ENCODE measurements at regions not wholly inside any gene's neighbourhood (a gene's known extent, or its start where the extent isn't known, plus 50 kb on each side); places are given as distances from the start of the nearest gene placed in this dataset.
"Not testable (repeated sequence)": the region's sequence is repeated elsewhere in the genome, so short reads cannot be mapped to it uniquely, and the experiment has no call there.

DNA sequence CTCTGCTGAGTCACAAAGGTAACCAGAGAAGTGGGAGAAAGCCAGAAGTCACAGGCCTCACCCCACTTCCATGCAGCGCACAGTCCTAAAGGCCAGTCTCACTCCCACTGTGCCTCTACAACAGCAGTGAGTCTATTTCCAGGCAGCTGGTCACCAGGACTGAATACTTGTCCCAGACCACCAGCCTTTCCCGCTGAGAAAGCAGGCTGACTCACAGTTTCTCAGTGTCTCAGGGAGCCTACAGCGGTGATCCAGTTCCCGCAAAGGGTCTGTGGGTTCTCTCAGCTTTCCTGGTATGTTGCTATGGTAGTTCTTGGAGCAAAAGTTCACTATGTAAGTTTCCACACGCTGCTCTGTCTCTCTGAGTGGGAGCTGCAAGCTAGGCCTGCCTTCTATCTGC, 622.5 kb downstream of the RNF144A start:
- no peaks in the 10 kb centered on the region for H3K36me3 ChIP-seq (ENCODE audit: insufficient read depth, low read length)
- H3K9me3 ChIP-seq (ENCODE audit: low read length), result no peaks in the 10 kb centered on the region
- no peaks in the 10 kb centered on the region for H4K20me1 ChIP-seq (ENCODE audit: insufficient read depth, low read depth, low read length)
- no peak overlapping the region for H3K27ac ChIP-seq (ENCODE audit: low read length)
- no peaks in the 10 kb centered on the region for H3K9me2 ChIP-seq (replicated peaks; ENCODE audit: insufficient read depth, low read length)
- H3K4me3 ChIP-seq (ENCODE audit: low read length), result no peak overlapping the region
- no peak for DNase-seq
- no peak overlapping the region for H3K4me2 ChIP-seq (ENCODE audit: low read depth, low read length, poor library complexity, severe bottlenecking)
- H3K4me1 ChIP-seq (ENCODE audit: low read length), result no peaks in the 10 kb centered on the region
- H3K79me2 ChIP-seq (ENCODE audit: low read length), result no peaks in the 10 kb centered on the region
- no peak overlapping the region for H2AFZ ChIP-seq (ENCODE audit: low read length)
- no peak overlapping the region for H3K9ac ChIP-seq (ENCODE audit: low read length)
- H3K27me3 ChIP-seq (ENCODE audit: low read length), result no peaks in the 10 kb centered on the region; the same call in 1 of the 2 replicates

DNA sequence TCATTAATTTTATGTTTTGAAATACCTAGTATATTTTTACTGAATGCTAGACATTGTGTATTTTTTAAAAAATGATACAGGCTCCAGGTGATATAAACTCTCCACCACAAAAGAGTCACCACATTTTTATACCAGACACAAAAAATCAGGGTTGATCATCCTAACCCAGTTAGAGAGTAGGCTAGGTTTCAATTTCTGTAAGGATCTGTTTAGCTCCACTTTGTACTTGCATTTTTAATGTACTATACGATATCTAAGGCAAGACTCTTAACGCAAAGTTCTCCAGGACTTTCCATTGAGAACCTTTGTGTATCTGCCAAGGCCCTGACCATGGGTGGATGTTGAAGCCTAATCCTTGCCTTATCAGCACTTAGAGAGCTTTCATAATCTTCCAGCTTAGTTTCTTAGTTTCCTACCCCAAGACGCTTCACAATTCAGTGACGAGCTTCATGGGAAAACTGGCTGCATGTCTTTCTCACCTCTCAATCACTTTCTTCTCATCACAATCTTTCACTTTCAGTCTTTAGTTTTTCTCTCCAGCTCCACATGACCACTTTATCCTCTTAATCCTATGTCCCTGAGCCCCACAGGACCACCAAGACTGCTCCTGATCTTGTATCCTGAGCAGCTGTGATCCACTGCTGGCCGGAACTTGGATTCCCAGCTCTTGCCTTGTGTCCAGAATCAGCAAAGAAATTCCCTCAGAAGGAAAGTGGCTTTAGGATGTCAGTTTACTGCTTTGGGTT, 635.8 kb downstream of the RNF144A start:
- no peak overlapping the region for H2AFZ ChIP-seq (ENCODE audit: low read length)
- no peaks in the 10 kb centered on the region for H3K36me3 ChIP-seq (ENCODE audit: insufficient read depth, low read length)
- H3K27me3 ChIP-seq (ENCODE audit: low read length), result no peaks in the 10 kb centered on the region
- no peaks in the 10 kb centered on the region for H3K4me1 ChIP-seq (ENCODE audit: low read length)
- H3K4me3 ChIP-seq (ENCODE audit: low read length), result no peak overlapping the region
- H3K9ac ChIP-seq (ENCODE audit: low read length), result no peak overlapping the region
- no peak for DNase-seq
- H4K20me1 ChIP-seq (ENCODE audit: insufficient read depth, low read depth, low read length), result no peaks in the 10 kb centered on the region
- no peaks in the 10 kb centered on the region for H3K9me2 ChIP-seq (replicated peaks; ENCODE audit: insufficient read depth, low read length)
- H3K27ac ChIP-seq (ENCODE audit: low read length), result no peak overlapping the region
- H3K79me2 ChIP-seq (ENCODE audit: low read length), result no peaks in the 10 kb centered on the region
- H3K4me2 ChIP-seq (ENCODE audit: low read depth, low read length, poor library complexity, severe bottlenecking), result peak overlapping the region; percentile 35
- H3K9me3 ChIP-seq (ENCODE audit: low read length), result no peaks in the 10 kb centered on the region

DNA sequence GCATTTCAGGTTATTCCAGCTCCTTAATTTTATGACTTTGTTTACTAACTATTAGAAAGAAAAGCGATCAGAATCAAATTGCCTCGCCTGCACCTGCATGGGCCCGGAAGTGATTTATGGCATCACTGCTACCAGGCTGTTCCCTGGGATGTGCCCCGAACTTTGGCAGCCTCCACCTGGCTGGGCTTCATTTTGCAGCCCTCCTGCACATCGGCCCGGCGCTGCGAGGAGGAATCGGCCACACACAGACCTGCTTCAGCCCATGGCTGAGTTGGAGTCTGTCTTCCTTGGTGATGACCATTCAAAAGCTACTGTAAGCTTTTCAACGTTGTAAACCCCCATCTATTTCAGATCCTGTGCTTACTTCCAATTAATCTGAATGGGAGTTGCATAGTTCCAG, 638.0 kb downstream of the RNF144A start:
- no peaks in the 10 kb centered on the region for H3K9me3 ChIP-seq (ENCODE audit: low read length)
- H3K27me3 ChIP-seq (ENCODE audit: low read length), result no peaks in the 10 kb centered on the region
- H3K36me3 ChIP-seq (ENCODE audit: insufficient read depth, low read length), result no peaks in the 10 kb centered on the region
- DNase-seq, result no peak
- H3K9me2 ChIP-seq (replicated peaks; ENCODE audit: insufficient read depth, low read length), result no peaks in the 10 kb centered on the region
- no peak overlapping the region for H3K4me2 ChIP-seq (ENCODE audit: low read depth, low read length, poor library complexity, severe bottlenecking)
- no peak overlapping the region for H3K27ac ChIP-seq (ENCODE audit: low read length)
- H3K4me3 ChIP-seq (ENCODE audit: low read length), result no peak overlapping the region
- H3K4me1 ChIP-seq (ENCODE audit: low read length), result peaks cover 6% of the 10 kb centered on the region
- H3K9ac ChIP-seq (ENCODE audit: low read length), result no peak overlapping the region
- H3K79me2 ChIP-seq (ENCODE audit: low read length), result no peaks in the 10 kb centered on the region
- no peak overlapping the region for H2AFZ ChIP-seq (ENCODE audit: low read length)
- H4K20me1 ChIP-seq (ENCODE audit: insufficient read depth, low read depth, low read length), result no peaks in the 10 kb centered on the region

DNA sequence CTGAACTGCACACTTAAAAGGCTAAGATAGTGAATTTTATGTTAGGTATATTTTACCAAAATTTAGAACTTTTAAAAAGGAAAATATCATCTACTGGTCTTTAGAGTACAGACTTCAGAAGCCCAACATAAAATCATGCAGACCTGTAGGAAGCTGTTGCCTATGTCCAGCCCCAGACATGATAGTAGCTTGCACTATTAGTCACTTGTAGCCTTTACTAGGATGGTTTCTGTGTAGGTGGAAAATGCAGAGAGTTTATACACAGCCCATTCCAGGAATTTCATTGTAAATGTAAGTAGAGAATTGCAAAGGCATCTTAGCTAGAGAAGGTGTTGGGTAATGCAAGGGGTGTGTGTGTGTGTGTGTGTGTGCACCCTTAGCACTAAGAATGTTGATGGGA, 640.2 kb downstream of the RNF144A start:
- Histone ChIP-seq H3K79me2 (ENCODE audit: low read length) (no peaks in the 10 kb centered on the region), H3K9me2 (replicated peaks; ENCODE audit: insufficient read depth, low read length) (no peaks in the 10 kb centered on the region), H4K20me1 (ENCODE audit: insufficient read depth, low read depth, low read length) (no peaks in the 10 kb centered on the region), H3K4me3 (ENCODE audit: low read length) (no peak overlapping the region), H3K36me3 (ENCODE audit: insufficient read depth, low read length) (no peaks in the 10 kb centered on the region), H3K4me1 (ENCODE audit: low read length) (peaks cover 6% of the 10 kb centered on the region), H3K27ac (ENCODE audit: low read length) (no peak overlapping the region), H3K9me3 (ENCODE audit: low read length) (no peaks in the 10 kb centered on the region), H2AFZ (ENCODE audit: low read length) (no peak overlapping the region), H3K9ac (ENCODE audit: low read length) (no peak overlapping the region), H3K4me2 (ENCODE audit: low read depth, low read length, poor library complexity, severe bottlenecking) (no peak overlapping the region), H3K27me3 (ENCODE audit: low read length) (no peaks in the 10 kb centered on the region)
- no peak for DNase-seq

DNA sequence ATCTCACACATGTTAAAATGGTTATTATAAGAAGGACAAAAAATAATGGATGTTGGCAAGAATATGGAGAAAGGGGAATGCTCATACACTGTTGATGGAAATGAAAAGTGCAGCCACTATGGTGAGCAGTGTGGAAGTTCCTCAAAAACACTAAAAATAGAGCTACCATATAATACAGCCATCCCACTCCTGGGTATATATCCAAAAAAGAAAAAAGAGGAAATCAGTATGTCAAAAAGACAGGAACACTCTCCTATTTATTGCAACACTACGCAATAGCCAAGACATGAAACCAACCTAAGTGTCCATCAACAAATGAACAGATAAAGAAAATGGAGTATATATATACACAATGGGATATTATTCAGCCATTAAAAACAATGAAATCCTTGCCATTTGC, 642.6 kb downstream of the RNF144A start:
- Histone ChIP-seq H3K9ac (ENCODE audit: low read length) (no peak overlapping the region), H3K27ac (ENCODE audit: low read length) (no peak overlapping the region), H4K20me1 (ENCODE audit: insufficient read depth, low read depth, low read length) (no peaks in the 10 kb centered on the region), H3K36me3 (ENCODE audit: insufficient read depth, low read length) (no peaks in the 10 kb centered on the region), H2AFZ (ENCODE audit: low read length) (no peak overlapping the region), H3K79me2 (ENCODE audit: low read length) (no peaks in the 10 kb centered on the region), H3K27me3 (ENCODE audit: low read length) (no peaks in the 10 kb centered on the region), H3K9me3 (ENCODE audit: low read length) (no peaks in the 10 kb centered on the region), H3K4me3 (ENCODE audit: low read length) (no peak overlapping the region), H3K4me2 (ENCODE audit: low read depth, low read length, poor library complexity, severe bottlenecking) (no peak overlapping the region), H3K9me2 (replicated peaks; ENCODE audit: insufficient read depth, low read length) (no peaks in the 10 kb centered on the region), H3K4me1 (ENCODE audit: low read length) (peaks cover 6% of the 10 kb centered on the region)
- DNase-seq, result no peak

DNA sequence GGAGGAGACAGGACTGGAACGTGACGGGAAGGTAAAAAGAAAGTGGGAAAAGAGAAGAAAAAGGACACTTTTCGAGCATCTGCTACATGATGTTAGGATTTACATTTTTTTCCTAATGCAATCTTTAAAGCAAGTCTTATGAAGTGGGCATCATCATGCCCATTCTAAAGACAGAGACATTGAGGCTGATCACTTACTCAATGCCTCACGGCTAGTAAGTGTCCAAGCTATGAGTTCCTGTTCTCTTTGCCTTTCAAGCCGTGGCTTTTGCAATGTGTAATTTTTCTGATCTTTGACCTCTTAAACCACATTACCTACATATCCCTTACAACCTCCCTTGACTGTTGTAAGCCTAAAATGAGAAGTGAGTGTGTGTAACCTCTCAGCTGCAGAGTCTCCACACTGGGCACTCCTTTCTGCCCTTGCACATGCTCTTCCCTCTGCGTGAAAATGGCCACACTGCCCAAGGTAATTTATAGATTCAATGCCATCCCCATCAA, 649.2 kb downstream of the RNF144A start:
- Histone ChIP-seq H3K27me3 (ENCODE audit: low read length) (no peaks in the 10 kb centered on the region), H3K79me2 (ENCODE audit: low read length) (no peaks in the 10 kb centered on the region), H2AFZ (ENCODE audit: low read length) (no peak overlapping the region), H3K27ac (ENCODE audit: low read length) (no peak overlapping the region), H3K4me3 (ENCODE audit: low read length) (no peak overlapping the region), H3K4me1 (ENCODE audit: low read length) (peaks cover 8% of the 10 kb centered on the region; the same call in 1 of the 2 replicates), H3K9ac (ENCODE audit: low read length) (no peak overlapping the region), H3K4me2 (ENCODE audit: low read depth, low read length, poor library complexity, severe bottlenecking) (no peak overlapping the region), H3K9me2 (replicated peaks; ENCODE audit: insufficient read depth, low read length) (no peaks in the 10 kb centered on the region), H3K9me3 (ENCODE audit: low read length) (no peaks in the 10 kb centered on the region), H4K20me1 (ENCODE audit: insufficient read depth, low read depth, low read length) (no peaks in the 10 kb centered on the region), H3K36me3 (ENCODE audit: insufficient read depth, low read length) (no peaks in the 10 kb centered on the region)
- DNase-seq, result no peak

DNA sequence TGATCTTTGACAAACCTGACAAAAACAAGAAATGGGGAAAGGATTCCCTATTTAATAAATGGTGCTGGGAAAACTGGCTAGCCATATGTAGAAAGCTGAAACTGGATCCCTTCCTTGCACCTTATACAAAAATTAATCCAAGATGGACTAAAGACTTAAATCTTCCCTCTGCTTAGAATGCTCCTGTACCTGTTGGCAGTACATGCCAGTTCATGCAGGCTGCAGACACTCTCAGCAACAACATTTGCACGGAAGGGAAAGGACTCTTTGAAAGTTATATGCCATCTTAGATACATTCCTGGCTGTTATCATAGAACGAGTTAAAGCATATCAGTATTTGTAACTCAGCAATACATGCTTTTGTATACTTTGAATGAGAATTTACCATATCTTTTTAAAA, 649.9 kb downstream of the RNF144A start:
- not testable (repeated sequence) for H3K79me2 ChIP-seq (ENCODE audit: low read length); DNase-seq; H3K27me3 ChIP-seq (ENCODE audit: low read length); H3K27ac ChIP-seq (ENCODE audit: low read length); H3K9me2 ChIP-seq (replicated peaks; ENCODE audit: insufficient read depth, low read length); H3K36me3 ChIP-seq (ENCODE audit: insufficient read depth, low read length); H3K9ac ChIP-seq (ENCODE audit: low read length); H3K4me2 ChIP-seq (ENCODE audit: low read depth, low read length, poor library complexity, severe bottlenecking); H2AFZ ChIP-seq (ENCODE audit: low read length); H3K9me3 ChIP-seq (ENCODE audit: low read length); H4K20me1 ChIP-seq (ENCODE audit: insufficient read depth, low read depth, low read length); H3K4me3 ChIP-seq (ENCODE audit: low read length)
- H3K4me1 ChIP-seq (ENCODE audit: low read length), result peaks cover 10% of the 10 kb centered on the region

DNA sequence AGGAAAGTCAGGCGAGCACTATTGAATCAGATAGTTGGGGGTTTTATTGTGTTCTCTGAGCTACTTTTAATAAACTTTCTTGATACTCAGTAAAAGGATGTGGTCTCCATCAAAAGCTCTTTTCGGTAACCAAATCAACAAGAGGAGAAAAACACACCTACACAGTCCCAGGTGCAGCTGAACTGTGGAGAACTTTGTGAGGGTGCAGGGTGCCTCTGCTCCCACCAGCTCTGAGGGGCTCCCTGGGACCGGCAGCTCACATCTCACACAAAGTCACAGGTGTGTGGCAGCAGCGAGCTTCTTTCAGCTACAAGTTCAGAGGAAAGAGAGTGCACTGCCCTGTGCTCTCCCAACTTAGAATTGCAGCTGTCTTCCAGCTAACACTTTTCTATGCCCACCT, 650.4 kb downstream of the RNF144A start:
- Histone ChIP-seq H3K4me3 (ENCODE audit: low read length) (no peak overlapping the region), H4K20me1 (ENCODE audit: insufficient read depth, low read depth, low read length) (no peaks in the 10 kb centered on the region), H3K4me2 (ENCODE audit: low read depth, low read length, poor library complexity, severe bottlenecking) (no peak overlapping the region), H3K9me3 (ENCODE audit: low read length) (no peaks in the 10 kb centered on the region), H3K27me3 (ENCODE audit: low read length) (no peaks in the 10 kb centered on the region), H3K27ac (ENCODE audit: low read length) (no peak overlapping the region), H3K4me1 (ENCODE audit: low read length) (peaks cover 15% of the 10 kb centered on the region), H3K9ac (ENCODE audit: low read length) (no peak overlapping the region), H3K79me2 (ENCODE audit: low read length) (no peaks in the 10 kb centered on the region), H3K9me2 (replicated peaks; ENCODE audit: insufficient read depth, low read length) (no peaks in the 10 kb centered on the region), H3K36me3 (ENCODE audit: insufficient read depth, low read length) (no peaks in the 10 kb centered on the region), H2AFZ (ENCODE audit: low read length) (no peak overlapping the region)
- DNase-seq, result peak; percentile 46

Measured in Karpas-422 (cell line).